Right lobe of liver (tissue), 6 donors: ENCODE measurements at regions not wholly inside any gene's neighbourhood (a gene's known extent, or its start where the extent isn't known, plus 50 kb on each side); places are given as distances from the start of the nearest gene placed in this dataset.
A peak's percentile ranks its signal among the peaks of the same experiment; 100 is the strongest.

Experiments used
- ATAC-seq, 4 donors: fragments of 200-7000 bp; cut with Tn5 transposase; one replicate each; pipeline ENCODE4 v1.9.1; 2020; ENCODE audit warnings: mild to moderate bottlenecking in 4 of 4, moderate library complexity in 4 of 4
- DNase-seq, 3 donors: peaks; one replicate each; pipeline ENCODE4 v3.0.0-alpha.2; 2020
- H3K27ac ChIP-seq, 3 donors: fragments of 200-600 bp; one replicate each; pipeline ENCODE4 v1.8.0; 2022
- H3K27me3 ChIP-seq, 2 donors: fragments of 200-600 bp; one replicate each; pipeline ENCODE4 v1.8.0; 2022
- H3K36me3 ChIP-seq, 4 donors: fragments of 200-600 bp; sonication (generic) in 1 of 4; one replicate each; pipeline versions ENCODE4 v1.5.1 to v1.8.0; 2017 to 2022; ENCODE audit warnings: control low read depth in 1 of 4
- H3K4me1 ChIP-seq, 4 donors: fragments of 200-600 bp; sonication (generic) in 1 of 4; one replicate each; pipeline versions ENCODE4 v1.5.1 to v1.8.0; 2017 to 2022; ENCODE audit warnings: control low read depth in 1 of 4
- H3K4me3 ChIP-seq, 3 donors: fragments of 200-600 bp; one replicate each; pipeline ENCODE4 v1.8.0; 2022
- H3K9me3 ChIP-seq, 4 donors: fragments of 200-600 bp; sonication (generic) in 1 of 4; one replicate each; pipeline versions ENCODE4 v1.5.1 to v1.8.0; 2017 to 2022; ENCODE audit warnings: control low read depth in 1 of 4
- POLR2A ChIP-seq: fragments of 450-650 bp; IDR thresholded peaks from one replicate; pipeline ENCODE4 v1.6.1; 2017; ENCODE audit warnings: antibody characterized with exemption, mild to moderate bottlenecking
- WGBS: methylation state at CpG from one replicate; pipeline ENCODE4 v1.1.6; 2018; ENCODE audit warnings: low coverage, low lambda C conversion rate; ENCODE audit not compliant: insufficient coverage; ENCODE audit errors: missing lambda C conversion rate; 5-methylcytosine and 5-hydroxymethylcytosine counted together
- intact Hi-C, 2 donors: fragments of 100-400 bp; cut with DNase I; formaldehyde crosslinking; loops; one replicate each; pipeline versions ENCODE4 v1.11.2 to v1.14.1; 2022
- TF ChIP-seq, protein P1 (sequence below), 4 donors: fragments of 200-600 bp in 3 of 4; fragments of 450-650 bp in 1 of 4; IDR thresholded peaks; one replicate each; pipeline versions ENCODE4 v1.5.1 to v1.8.0; 2016 to 2022; ENCODE audit warnings: antibody characterized with exemption in 4 of 4, mild to moderate bottlenecking in 2 of 4
- donor health status: DM: no; HTN: yes; CAD: no.
- donor health status: DM: no; HTN: no; CAD: no.
- donor health status: DM: no; HTN: no; CAD: no.
- donor health status: DM: no; HTN: yes; CAD: no.
- donor health status: DM: no; HTN: yes; CAD: no.

DNA sequence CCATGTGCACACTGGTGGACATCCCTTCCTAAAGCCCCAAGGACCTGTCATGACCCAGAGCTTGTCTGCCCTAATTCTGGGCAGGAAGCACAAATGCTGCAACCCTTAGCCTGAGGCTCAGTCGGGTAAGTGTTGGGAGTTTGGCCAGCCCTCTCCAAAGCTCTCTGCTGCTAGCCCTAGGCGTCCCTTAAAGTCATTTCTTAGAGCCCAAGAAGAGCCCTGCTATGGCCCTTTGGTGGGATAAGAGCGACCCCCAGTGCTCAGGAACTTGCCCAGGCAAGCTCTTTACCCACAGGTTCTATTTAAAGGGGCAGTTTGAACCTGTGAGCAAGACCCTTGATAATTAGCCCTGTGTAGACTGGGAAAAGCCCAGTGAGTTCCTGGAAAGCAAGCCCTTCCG, 356.8 kb downstream of the RRAGC start:
- Histone ChIP-seq H3K4me1 (no peaks in the 10 kb centered on the region), H3K4me3 (no peak overlapping the region), H3K36me3 (no peaks in the 10 kb centered on the region), H3K27me3 (no peaks in the 10 kb centered on the region), H3K27ac (no peak overlapping the region), H3K9me3 (no peaks in the 10 kb centered on the region)
- 20% methylated on average over 3 of the region's 4 CpGs for whole genome bisulfite sequencing
- DNase-seq, result no peak
- TF ChIP-seq POLR2A, result no peak
- TF ChIP-seq, protein P1, sequence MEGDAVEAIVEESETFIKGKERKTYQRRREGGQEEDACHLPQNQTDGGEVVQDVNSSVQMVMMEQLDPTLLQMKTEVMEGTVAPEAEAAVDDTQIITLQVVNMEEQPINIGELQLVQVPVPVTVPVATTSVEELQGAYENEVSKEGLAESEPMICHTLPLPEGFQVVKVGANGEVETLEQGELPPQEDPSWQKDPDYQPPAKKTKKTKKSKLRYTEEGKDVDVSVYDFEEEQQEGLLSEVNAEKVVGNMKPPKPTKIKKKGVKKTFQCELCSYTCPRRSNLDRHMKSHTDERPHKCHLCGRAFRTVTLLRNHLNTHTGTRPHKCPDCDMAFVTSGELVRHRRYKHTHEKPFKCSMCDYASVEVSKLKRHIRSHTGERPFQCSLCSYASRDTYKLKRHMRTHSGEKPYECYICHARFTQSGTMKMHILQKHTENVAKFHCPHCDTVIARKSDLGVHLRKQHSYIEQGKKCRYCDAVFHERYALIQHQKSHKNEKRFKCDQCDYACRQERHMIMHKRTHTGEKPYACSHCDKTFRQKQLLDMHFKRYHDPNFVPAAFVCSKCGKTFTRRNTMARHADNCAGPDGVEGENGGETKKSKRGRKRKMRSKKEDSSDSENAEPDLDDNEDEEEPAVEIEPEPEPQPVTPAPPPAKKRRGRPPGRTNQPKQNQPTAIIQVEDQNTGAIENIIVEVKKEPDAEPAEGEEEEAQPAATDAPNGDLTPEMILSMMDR (IDR thresholded peaks at IDR 0.05), result no peak
- no peak for ATAC-seq
- intact Hi-C loops, result no loop called here

DNA sequence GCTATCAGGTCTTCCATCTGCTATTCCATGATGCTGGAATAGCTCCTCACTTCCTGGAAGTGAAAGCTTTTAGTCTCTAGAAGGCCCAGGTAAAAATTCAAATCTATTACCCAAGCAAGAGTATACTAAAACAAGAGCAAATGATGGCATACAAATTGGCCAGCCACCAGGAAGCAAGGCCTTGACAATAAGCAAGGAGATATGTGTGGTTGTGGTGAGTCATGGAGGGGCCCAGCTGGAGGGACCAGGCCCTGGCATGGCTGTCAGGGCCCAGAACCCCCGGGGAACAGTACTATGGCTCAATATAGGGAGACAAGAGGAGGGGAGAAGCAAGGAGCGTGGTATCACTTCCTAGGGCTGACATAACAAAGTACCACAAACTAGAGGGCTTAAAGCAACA, 358.7 kb downstream of the RRAGC start:
- Histone ChIP-seq H3K4me3 (no peak overlapping the region), H3K27ac (no peak overlapping the region), H3K27me3 (no peaks in the 10 kb centered on the region), H3K9me3 (no peaks in the 10 kb centered on the region), H3K36me3 (no peaks in the 10 kb centered on the region), H3K4me1 (no peaks in the 10 kb centered on the region)
- WGBS, result 0% methylated on average over 1 of the region's 2 CpGs
- ATAC-seq (no peak), DNase-seq (no peak)
- TF ChIP-seq, protein P1 (IDR thresholded peaks at IDR 0.05), result no peak
- no peak for TF ChIP-seq POLR2A
- intact Hi-C loops, result no loop called here

DNA sequence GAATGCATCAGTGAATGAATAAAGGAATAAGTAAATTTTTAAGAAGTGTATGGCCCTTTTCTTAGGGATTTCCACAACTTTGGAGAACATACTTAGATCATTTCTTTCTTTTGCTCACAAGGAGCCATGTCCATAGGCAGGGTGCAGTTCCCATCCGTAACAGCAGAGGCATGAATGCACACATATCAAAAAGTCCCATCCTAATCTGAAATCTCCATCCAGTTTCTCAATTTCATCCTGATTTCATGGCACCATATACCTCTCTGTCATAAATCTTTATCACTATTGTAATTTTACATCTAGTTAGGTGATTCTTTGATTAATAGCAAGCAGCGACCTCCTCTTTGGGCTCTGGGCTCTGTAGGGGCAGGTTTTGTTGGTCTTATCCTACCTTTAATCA, 359.2 kb downstream of the RRAGC start:
- ATAC-seq, result no peak
- no peaks in the 10 kb centered on the region for H3K27me3 ChIP-seq
- 76% methylated on average over 2 of the region's 2 CpGs for WGBS
- DNase-seq, result no peak
- H3K4me1 ChIP-seq, result no peaks in the 10 kb centered on the region
- H3K9me3 ChIP-seq, result no peaks in the 10 kb centered on the region
- H3K36me3 ChIP-seq, result no peaks in the 10 kb centered on the region
- no peak overlapping the region for H3K27ac ChIP-seq
- no peak for TF ChIP-seq POLR2A
- TF ChIP-seq, protein P1 (IDR thresholded peaks at IDR 0.05), result peak; percentile 7 to 18 (median 12)
- no peak overlapping the region for H3K4me3 ChIP-seq
- intact Hi-C loops, result no loop called here

DNA sequence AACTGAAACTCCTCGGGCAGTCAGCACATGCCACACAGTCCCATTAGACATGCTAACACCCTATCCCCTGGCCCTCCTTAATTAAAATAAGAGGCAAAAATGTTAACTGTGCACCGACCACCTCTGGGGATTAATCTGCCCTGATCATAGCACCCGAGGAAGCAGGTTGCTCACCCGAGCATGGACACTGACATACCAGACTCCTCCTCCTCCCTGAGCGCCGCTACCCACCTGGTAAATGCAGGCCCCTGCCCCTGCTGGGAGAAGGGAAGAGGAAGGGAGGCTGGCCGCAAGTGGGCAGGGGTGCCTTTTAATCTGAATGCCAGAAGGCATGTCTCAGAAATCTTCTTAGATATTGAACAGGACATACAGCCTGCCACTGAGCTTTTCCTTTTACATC, 360.9 kb downstream of the RRAGC start:
- intact Hi-C loops, result no loop called here
- DNase-seq, result no peak

More for the DNA sequence above, 360.9 kb downstream of the RRAGC start:
- Histone ChIP-seq H3K36me3 (no peaks in the 10 kb centered on the region), H3K4me1 (no peaks in the 10 kb centered on the region), H3K27ac (no peak overlapping the region), H3K4me3 (no peak overlapping the region), H3K9me3 (no peaks in the 10 kb centered on the region), H3K27me3 (no peaks in the 10 kb centered on the region)
- 35% methylated on average over 4 of the region's 7 CpGs for WGBS
- no peak for ATAC-seq
- TF ChIP-seq, protein P1 (IDR thresholded peaks at IDR 0.05), result no peak
- TF ChIP-seq POLR2A, result no peak
